Stimulated activated CD4-positive, alpha-beta T cell treated with anti-CD3 and anti-CD28 coated beads, Interleukin-4, amount 100 ng/mL, for 48 hours (primary cell): ENCODE measurements at regions not wholly inside any gene's neighbourhood (a gene's known extent, or its start where the extent isn't known, plus 50 kb on each side); places are given as distances from the start of the nearest gene placed in this dataset.
"Not testable (repeated sequence)": the region's sequence is repeated elsewhere in the genome, so short reads cannot be mapped to it uniquely, and the experiment has no call there.

Experiments
- DNase-seq, 2 donors: peaks; one replicate each; pipeline ENCODE4 v3.0.0-alpha.2; 2020; ENCODE audit warnings: low read depth in 2 of 2

GRCh38 chr12:124218650-124219049, 76.2 kb upstream of the RFLNA start:
- DNase-seq = not testable (repeated sequence)

DNA sequence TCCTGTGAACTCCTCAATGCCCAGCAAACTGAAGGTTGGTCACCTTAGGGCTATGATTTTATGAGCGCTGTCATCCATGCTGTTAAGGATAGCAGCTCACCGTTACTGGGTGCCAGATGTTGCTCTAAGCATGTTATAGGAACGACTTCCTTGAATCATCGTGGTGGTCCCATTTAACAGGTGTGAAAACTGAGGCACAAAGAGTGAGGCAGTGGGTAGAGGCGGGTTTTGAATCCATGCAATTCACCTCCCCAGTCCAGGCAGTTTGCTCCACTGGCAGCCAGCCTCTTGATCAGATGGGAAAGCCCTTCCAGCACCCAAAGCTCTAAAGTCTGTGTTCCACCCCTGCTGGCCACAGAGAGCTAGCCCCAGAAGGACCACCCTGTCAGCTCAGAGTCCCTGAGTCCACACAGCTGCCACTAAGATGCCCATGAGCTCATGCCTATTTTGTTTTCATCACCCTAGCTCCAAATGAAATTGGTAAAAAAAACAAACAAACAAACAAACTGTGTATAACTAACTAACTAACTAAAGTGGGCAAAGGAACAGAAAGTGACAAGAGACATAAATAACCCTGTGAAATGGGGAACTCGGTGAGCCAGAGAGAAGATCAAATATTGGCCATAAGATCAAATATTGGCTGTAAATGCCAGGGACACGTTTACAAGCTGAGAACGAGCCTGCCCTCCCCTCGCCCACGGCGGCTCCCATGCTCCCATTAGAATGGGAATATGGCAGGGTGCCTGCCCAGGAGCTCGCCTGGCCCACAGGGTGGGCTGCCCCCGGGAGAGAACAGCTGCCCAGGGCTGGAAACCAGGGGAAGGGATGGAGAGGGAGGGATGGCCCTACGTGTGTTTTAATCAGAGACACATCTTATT, 72.3 kb upstream of the RFLNA start:
- DNase-seq = no peak

DNA sequence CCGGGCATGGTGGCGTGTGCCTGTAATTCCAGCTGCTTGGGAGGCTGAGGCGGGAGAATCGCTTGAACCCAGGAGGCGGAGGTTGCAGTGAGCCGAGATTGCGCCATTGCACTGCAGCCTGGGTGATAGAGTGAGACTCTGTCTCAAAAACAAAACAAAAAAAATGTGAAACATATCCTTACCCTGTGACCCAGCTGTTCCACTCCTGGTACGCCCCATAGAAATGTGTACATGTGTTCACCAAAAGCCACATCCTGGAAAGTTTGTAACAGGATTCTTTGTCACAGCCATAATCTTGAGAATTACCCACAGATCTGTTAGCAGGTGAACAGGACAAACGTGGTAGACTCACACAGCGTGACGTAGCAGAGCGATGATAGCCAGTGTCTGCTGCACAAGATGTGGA, 71.2 kb upstream of the RFLNA start:
- DNase-seq = peak in 1 of 2 donors; percentile 5

DNA sequence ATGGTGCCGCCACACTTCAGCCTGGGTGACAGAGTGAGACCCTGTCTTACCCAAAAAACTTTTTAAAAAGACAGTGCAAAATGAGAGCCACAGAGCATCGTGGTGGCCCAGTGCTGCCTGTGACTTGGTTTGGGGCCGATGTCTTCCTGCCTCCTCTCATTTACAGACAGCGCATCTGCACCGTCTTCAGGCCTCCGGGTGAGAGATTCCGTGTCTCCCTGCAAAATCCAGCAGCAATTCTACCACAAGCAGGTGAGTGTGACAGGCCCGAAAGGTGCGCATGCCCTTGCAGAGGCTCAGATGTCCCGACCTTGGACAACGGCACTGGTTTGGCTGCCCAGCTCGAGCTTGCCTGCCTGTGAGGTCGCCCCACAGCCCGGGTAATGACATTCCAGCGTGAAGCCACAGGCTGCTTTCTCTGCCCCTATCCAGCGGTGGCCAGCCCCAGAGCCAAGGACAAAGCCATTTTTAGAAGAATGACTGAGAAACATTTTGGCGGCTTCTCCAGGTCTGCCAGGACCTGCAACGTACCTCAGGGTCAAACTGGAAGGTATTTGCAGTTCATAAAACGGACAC, 70.3 kb upstream of the RFLNA start:
- no peak for DNase-seq

DNA sequence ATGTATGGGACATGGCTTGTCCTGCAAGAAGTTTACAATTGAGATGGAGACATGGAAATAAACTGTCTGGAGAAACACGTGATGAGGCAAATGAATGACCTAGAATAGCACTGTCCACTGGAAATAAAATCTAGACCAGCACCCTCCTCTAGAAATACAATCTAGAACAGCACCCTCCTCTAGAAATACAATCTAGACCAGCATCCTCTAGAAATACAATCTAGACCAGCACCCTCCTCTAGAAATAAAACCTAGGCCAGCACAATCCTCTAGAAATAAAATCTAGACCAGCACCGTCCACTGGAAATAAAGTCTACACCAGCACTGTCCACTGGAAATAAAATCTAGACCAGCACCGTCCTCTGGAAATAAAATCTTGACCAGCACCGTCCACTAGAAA, 69.2 kb upstream of the RFLNA start:
- DNase-seq = no peak

- no peak for DNase-seq
Measured at GRCh38 chr12:124227951-124228711, 66.8 kb upstream of the RFLNA start.

- DNase-seq = no peak
Measured at GRCh38 chr12:124229520-124229919, 65.4 kb upstream of the RFLNA start.

DNA sequence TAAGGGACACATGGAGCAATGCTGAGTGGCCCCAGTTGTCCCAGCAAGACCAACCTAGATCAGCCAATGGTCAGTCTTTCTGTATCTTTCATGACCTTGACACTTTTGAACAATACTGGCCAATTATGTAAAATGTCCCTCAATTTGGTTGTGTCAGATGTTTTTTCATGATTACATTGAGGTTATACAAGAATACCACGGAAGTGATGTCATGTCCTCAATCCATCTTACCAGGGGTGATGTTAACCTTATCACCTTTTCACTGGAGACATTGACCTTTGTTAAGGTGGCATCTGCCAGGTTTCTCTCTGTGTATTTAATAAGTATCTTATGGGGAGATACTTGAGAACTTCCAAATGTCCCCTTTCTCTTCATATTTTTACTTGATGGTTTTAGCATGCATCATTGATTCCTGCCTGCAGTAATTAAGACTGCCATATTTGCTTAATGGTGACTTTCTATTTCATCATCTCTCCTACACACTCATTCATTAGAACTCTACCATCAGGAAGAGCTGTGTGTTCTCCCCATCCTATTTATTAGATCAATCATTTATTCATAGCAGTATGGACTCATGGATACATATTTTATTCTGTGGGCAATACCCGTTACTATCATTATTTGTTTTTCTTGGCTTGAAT, 64.7 kb upstream of the RFLNA start:
- no peak for DNase-seq

GRCh38 chr12:124230789-124231188, 64.1 kb upstream of the RFLNA start:
- no peak for DNase-seq

DNA sequence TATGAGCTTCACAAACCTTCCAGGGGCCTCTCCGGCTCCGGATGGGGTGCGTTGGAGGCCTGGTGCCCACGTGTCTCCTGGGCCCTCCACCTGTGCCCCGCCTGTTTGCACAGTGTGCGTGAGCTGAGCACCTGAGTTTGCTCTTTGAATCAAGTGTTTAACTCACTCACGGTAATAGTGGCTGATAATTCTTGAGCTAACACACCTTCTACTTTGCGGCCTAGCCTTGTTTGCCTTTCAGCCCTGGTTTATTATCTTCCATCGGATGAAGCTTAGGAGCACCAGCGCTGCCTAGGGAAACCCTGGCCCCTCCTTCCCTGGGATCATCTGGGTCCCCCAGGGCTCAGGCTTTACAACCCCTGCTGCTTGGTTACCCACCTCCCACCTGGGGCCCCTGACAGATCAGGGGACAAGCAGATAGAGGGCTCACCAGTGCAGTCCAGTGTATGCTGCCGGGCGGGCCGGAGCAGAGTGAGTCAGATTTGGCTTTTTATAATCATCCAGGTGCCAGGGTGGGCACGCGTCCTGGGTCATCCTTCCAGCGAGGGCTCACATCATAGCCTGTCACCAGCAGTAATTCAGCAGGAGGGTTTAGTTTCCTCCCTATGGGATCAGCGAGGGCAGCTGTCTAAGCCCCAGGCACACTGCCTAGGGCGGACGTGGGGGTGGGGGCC, 62.8 kb upstream of the RFLNA start:
- DNase-seq = no peak

GRCh38 chr12:124232654-124232987, 62.3 kb upstream of the RFLNA start:
- DNase-seq = no peak

GRCh38 chr12:124233041-124233796, 61.7 kb upstream of the RFLNA start:
- DNase-seq = no peak

- no peak for DNase-seq
Measured at GRCh38 chr12:124233846-124234640, 60.9 kb upstream of the RFLNA start.

DNA sequence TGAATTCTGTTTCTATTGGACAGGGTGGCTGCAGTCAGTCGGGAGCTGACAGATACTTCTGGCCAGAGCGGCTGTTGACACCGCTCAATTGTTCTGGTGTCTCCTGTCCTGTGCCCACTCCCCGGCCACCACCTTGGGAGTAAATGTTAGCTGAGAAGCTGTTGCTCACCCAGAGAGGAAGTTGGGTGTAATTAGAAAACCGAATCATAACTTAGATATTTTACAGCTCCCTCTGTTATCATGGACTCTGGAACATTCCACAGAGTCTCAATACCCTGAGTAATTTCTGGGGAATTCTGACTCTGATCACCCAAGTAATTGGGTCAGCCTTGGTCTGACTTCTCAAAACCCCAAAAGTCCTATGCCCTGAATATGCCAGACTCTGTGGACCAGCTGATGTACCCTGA, 58.3 kb upstream of the RFLNA start:
- DNase-seq = no peak

DNA sequence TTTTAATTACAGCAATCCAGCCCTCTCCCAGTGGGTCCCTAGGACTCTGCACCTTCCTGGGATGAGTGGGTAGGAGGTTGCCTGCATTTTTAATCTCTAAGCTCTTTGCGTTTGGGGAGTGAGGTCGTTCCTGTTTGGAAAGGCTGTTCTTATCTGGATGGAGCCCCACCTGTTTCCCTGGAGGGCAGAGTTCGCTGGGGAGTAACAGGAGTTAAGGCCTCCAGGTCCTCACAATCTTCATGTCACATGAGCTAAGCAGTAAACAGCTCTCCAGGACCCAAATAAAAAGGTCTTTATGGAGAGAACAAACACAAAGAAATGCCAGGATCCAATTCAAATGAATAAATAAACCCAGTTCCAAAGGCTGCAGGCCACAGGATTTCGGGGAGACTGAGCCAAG, 56.0 kb upstream of the RFLNA start:
- DNase-seq = no peak

GRCh38 chr12:124240493-124240892, 54.4 kb upstream of the RFLNA start:
- no peak for DNase-seq

DNA sequence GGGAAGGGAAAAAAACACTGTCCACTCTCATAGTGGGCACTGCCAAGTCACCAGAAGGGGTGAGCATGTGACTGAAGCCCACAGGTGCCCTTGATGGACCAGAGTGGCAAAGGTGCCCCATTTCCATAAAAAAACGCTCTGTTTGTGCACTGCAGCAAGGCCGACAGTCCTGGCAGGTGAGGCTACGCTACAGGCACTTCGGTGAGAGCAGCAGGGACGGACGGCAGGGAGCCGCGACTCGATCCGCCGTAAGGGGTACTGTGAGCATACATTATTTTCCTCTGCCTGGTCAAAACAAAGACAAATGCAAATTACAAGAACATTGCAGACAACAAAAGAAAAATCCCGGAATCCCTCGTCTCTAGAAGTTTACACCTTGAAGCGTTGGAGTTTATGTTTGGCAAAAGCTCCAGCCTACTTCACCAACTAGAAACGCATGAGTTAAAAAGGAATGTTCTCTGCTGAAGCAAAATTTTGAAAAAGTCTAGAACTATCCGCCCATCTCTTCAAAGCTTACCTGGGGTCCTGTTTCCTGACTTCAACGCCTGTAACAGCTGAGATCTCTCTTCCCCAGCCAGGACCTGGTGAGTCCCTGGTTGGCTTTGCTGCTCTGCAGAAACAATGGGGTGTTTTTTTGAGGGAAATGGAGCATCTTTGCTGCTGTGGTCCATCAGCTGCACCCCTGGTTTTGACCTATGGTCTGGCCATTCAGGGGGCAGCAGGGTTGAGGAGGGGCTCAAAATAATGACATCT, 52.9 kb upstream of the RFLNA start:
- no peak for DNase-seq

GRCh38 chr12:124242529-124243065, 52.3 kb upstream of the RFLNA start:
- DNase-seq = no peak

- no peak for DNase-seq
Measured at GRCh38 chr12:124243936-124244335, 51.0 kb upstream of the RFLNA start.
